T-helper 2 cell treated with Interferon-gamma antibody and Interleukin-4, amounts not matched to agents 5 μg/mL and 100 μg/mL, for 36 hours (primary cell): ENCODE measurements at regions not wholly inside any gene's neighbourhood (a gene's known extent, or its start where the extent isn't known, plus 50 kb on each side); places are given as distances from the start of the nearest gene placed in this dataset.

Experiments used
- DNase-seq: peaks from one replicate; pipeline ENCODE4 v3.0.0; 2021; ENCODE audit warnings: low spot score
- H3K27ac Mint-ChIP-seq: one replicate; pipeline ENCODE4 v1.8.0; 2021; ENCODE audit warnings: mild to moderate bottlenecking, mixed read lengths
- H3K27me3 Mint-ChIP-seq: one replicate; pipeline ENCODE4 v1.8.0; 2021; ENCODE audit warnings: low read depth, mixed read lengths
- H3K36me3 Mint-ChIP-seq: one replicate; pipeline ENCODE4 v1.8.0; 2021; ENCODE audit warnings: low read depth, mixed read lengths
- H3K4me1 Mint-ChIP-seq: one replicate; pipeline ENCODE4 v1.8.0; 2021; ENCODE audit warnings: low read depth, mixed read lengths
- H3K4me3 Mint-ChIP-seq: one replicate; pipeline ENCODE4 v1.8.0; 2022; ENCODE audit warnings: mild to moderate bottlenecking, moderate library complexity, mixed read lengths
- H3K9me3 Mint-ChIP-seq: one replicate; pipeline ENCODE4 v1.8.0; 2021; ENCODE audit warnings: mixed read lengths

GRCh38 chr16:55981557-55981956, 106.4 kb upstream of the CES5A start:
- no peak overlapping the region for H3K27ac Mint-ChIP-seq
- peaks cover 2% of the 10 kb centered on the region for H3K27me3 Mint-ChIP-seq
- H3K4me1 Mint-ChIP-seq, result no peaks in the 10 kb centered on the region
- no peaks in the 10 kb centered on the region for H3K36me3 Mint-ChIP-seq
- no peaks in the 10 kb centered on the region for H3K9me3 Mint-ChIP-seq
- no peak overlapping the region for H3K4me3 Mint-ChIP-seq
- no peak for DNase-seq

- no peak for DNase-seq
- H3K4me1 Mint-ChIP-seq, result no peaks in the 10 kb centered on the region
- H3K27ac Mint-ChIP-seq, result no peak overlapping the region
- no peaks in the 10 kb centered on the region for H3K9me3 Mint-ChIP-seq
- no peak overlapping the region for H3K4me3 Mint-ChIP-seq
- H3K27me3 Mint-ChIP-seq, result no peaks in the 10 kb centered on the region
- no peaks in the 10 kb centered on the region for H3K36me3 Mint-ChIP-seq
Measured at GRCh38 chr16:55976815-55977214, 101.6 kb upstream of the CES5A start.

- Mint-ChIP-seq H3K4me1 (no peaks in the 10 kb centered on the region), H3K27me3 (no peaks in the 10 kb centered on the region), H3K36me3 (no peaks in the 10 kb centered on the region), H3K27ac (no peak overlapping the region), H3K9me3 (no peaks in the 10 kb centered on the region), H3K4me3 (no peak overlapping the region)
- no peak for DNase-seq
Measured at GRCh38 chr16:55971447-55971846, 96.3 kb upstream of the CES5A start.

GRCh38 chr16:55968221-55968620, 93.0 kb upstream of the CES5A start:
- Mint-ChIP-seq H3K36me3 (no peaks in the 10 kb centered on the region), H3K4me1 (no peaks in the 10 kb centered on the region), H3K27me3 (no peaks in the 10 kb centered on the region)

GRCh38 chr16:55964923-55965475, 89.8 kb upstream of the CES5A start:
- no peak overlapping the region for H3K27ac Mint-ChIP-seq
- no peaks in the 10 kb centered on the region for H3K4me1 Mint-ChIP-seq
- no peak for DNase-seq
- no peaks in the 10 kb centered on the region for H3K36me3 Mint-ChIP-seq
- no peak overlapping the region for H3K4me3 Mint-ChIP-seq
- H3K9me3 Mint-ChIP-seq, result no peaks in the 10 kb centered on the region
- no peaks in the 10 kb centered on the region for H3K27me3 Mint-ChIP-seq

More at GRCh38 chr16:55968221-55968620, 93.0 kb upstream of the CES5A start:
- no peak overlapping the region for H3K27ac Mint-ChIP-seq
- no peak for DNase-seq
- no peak overlapping the region for H3K4me3 Mint-ChIP-seq
- no peaks in the 10 kb centered on the region for H3K9me3 Mint-ChIP-seq

- H3K36me3 Mint-ChIP-seq, result no peaks in the 10 kb centered on the region
Measured at GRCh38 chr16:55955845-55956244, 80.7 kb upstream of the CES5A start.

GRCh38 chr16:55955424-55955823, 80.3 kb upstream of the CES5A start:
- H3K36me3 Mint-ChIP-seq, result no peaks in the 10 kb centered on the region
- peaks cover 4% of the 10 kb centered on the region for H3K9me3 Mint-ChIP-seq
- H3K4me3 Mint-ChIP-seq, result no peak overlapping the region
- no peaks in the 10 kb centered on the region for H3K4me1 Mint-ChIP-seq
- peaks cover 4% of the 10 kb centered on the region for H3K27me3 Mint-ChIP-seq
- DNase-seq, result no peak
- no peak overlapping the region for H3K27ac Mint-ChIP-seq

More at GRCh38 chr16:55955845-55956244, 80.7 kb upstream of the CES5A start:
- Mint-ChIP-seq H3K9me3 (peaks cover 4% of the 10 kb centered on the region), H3K4me1 (no peaks in the 10 kb centered on the region), H3K27ac (no peak overlapping the region), H3K27me3 (peaks cover 4% of the 10 kb centered on the region), H3K4me3 (no peak overlapping the region)
- no peak for DNase-seq

GRCh38 chr16:55954906-55955305, 79.7 kb upstream of the CES5A start:
- Mint-ChIP-seq H3K4me1 (no peaks in the 10 kb centered on the region), H3K27me3 (peaks cover 4% of the 10 kb centered on the region), H3K9me3 (peaks cover 4% of the 10 kb centered on the region), H3K36me3 (no peaks in the 10 kb centered on the region), H3K27ac (no peak overlapping the region), H3K4me3 (no peak overlapping the region)
- DNase-seq, result no peak

- Mint-ChIP-seq H3K4me1 (no peaks in the 10 kb centered on the region), H3K4me3 (no peak overlapping the region), H3K36me3 (no peaks in the 10 kb centered on the region), H3K27ac (no peak overlapping the region), H3K9me3 (peaks cover 4% of the 10 kb centered on the region), H3K27me3 (peaks cover 7% of the 10 kb centered on the region)
- DNase-seq, result no peak
Measured at GRCh38 chr16:55949518-55949917, 74.3 kb upstream of the CES5A start.

GRCh38 chr16:55948230-55948629, 73.1 kb upstream of the CES5A start:
- no peak for DNase-seq
- peaks cover 4% of the 10 kb centered on the region for H3K9me3 Mint-ChIP-seq
- no peak overlapping the region for H3K4me3 Mint-ChIP-seq
- H3K36me3 Mint-ChIP-seq, result no peaks in the 10 kb centered on the region
- H3K27ac Mint-ChIP-seq, result no peak overlapping the region
- H3K4me1 Mint-ChIP-seq, result no peaks in the 10 kb centered on the region
- peaks cover 9% of the 10 kb centered on the region for H3K27me3 Mint-ChIP-seq

- H3K27me3 Mint-ChIP-seq, result peaks cover 10% of the 10 kb centered on the region
- H3K36me3 Mint-ChIP-seq, result no peaks in the 10 kb centered on the region
Measured at GRCh38 chr16:55947366-55947765, 72.2 kb upstream of the CES5A start.

GRCh38 chr16:55944377-55944802, 69.2 kb upstream of the CES5A start:
- no peak for DNase-seq
- Mint-ChIP-seq H3K36me3 (no peaks in the 10 kb centered on the region), H3K27ac (no peak overlapping the region), H3K9me3 (no peaks in the 10 kb centered on the region), H3K4me3 (no peak overlapping the region), H3K4me1 (no peaks in the 10 kb centered on the region), H3K27me3 (peaks cover 13% of the 10 kb centered on the region)

More at GRCh38 chr16:55947366-55947765, 72.2 kb upstream of the CES5A start:
- peaks cover 4% of the 10 kb centered on the region for H3K9me3 Mint-ChIP-seq
- H3K4me1 Mint-ChIP-seq, result no peaks in the 10 kb centered on the region
- no peak overlapping the region for H3K4me3 Mint-ChIP-seq
- DNase-seq, result no peak
- H3K27ac Mint-ChIP-seq, result no peak overlapping the region

GRCh38 chr16:55943267-55943666, 68.1 kb upstream of the CES5A start:
- Mint-ChIP-seq H3K4me3 (no peak overlapping the region), H3K27me3 (peaks cover 17% of the 10 kb centered on the region), H3K36me3 (no peaks in the 10 kb centered on the region), H3K27ac (no peak overlapping the region), H3K9me3 (no peaks in the 10 kb centered on the region), H3K4me1 (no peaks in the 10 kb centered on the region)
- no peak for DNase-seq

GRCh38 chr16:55942821-55943220, 67.6 kb upstream of the CES5A start:
- Mint-ChIP-seq H3K4me1 (no peaks in the 10 kb centered on the region), H3K9me3 (no peaks in the 10 kb centered on the region), H3K27ac (no peak overlapping the region), H3K36me3 (no peaks in the 10 kb centered on the region), H3K4me3 (no peak overlapping the region), H3K27me3 (peaks cover 15% of the 10 kb centered on the region)
- no peak for DNase-seq

GRCh38 chr16:55941552-55941951, 66.4 kb upstream of the CES5A start:
- Mint-ChIP-seq H3K4me3 (no peak overlapping the region), H3K27me3 (peaks cover 15% of the 10 kb centered on the region), H3K27ac (no peak overlapping the region), H3K9me3 (no peaks in the 10 kb centered on the region), H3K4me1 (no peaks in the 10 kb centered on the region), H3K36me3 (no peaks in the 10 kb centered on the region)
- no peak for DNase-seq
